ENCODE measurements at regions not wholly inside any gene's neighbourhood (a gene's known extent, or its start where the extent isn't known, plus 50 kb on each side); places are given as distances from the start of the nearest gene placed in this dataset.
"Not testable (repeated sequence)": the region's sequence is repeated elsewhere in the genome, so short reads cannot be mapped to it uniquely, and the experiment has no call there.

GRCh38 chr16:66020642-66021041 is 345.8 kb upstream of the CDH5 start:
- DNase-seq (ENCODE audit: low read depth in 2 of 2) = no peak

DNA sequence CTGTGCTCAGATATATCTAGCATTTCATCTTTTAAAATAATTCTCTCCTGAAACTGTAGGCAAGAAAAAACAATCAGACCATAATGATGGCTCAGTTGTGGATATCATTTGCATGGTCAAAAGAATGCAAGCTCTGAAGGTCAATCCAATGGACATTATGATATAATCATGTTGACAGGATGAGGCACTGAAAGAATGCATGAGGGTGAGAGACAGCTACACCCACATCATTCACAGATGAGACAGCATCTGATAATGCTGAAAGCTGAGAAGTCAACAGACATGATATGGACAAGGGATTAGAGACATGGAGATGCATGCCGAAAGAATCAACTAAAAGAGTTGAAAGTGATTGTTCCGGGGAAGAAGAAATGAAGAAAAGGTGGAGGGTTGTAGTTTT is 346.4 kb upstream of the CDH5 start:
- no peak for DNase-seq (ENCODE audit: low read depth in 2 of 2)

DNA sequence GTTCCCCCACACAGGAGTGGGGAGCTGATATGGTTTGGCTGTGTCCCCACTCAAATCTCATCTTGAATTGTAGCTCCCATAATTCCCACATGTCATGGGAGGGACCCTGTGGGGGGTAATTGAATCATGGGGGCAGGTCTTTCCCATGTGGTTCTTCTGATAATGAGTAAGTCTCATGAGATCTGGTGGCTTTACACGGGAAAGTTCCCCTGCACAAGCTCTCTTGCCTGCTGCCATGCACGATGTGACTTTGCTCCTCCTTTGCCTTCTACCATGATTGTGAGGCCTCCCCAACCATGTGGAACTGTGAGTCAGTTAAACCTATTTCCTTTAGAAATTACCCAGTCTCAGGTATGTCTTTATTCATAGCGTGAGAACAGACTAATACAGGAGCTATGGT is 347.0 kb upstream of the CDH5 start:
- DNase-seq (ENCODE audit: low read depth in 2 of 2) = not testable (repeated sequence)

- DNase-seq (ENCODE audit: low read depth in 2 of 2) = no peak
These were observed 352.3 kb upstream of the CDH5 start for GRCh38 chr16:66014221-66014620.

GRCh38 chr16:66013486-66013885 is 353.0 kb upstream of the CDH5 start:
- no peak for DNase-seq (ENCODE audit: low read depth in 2 of 2)

DNA sequence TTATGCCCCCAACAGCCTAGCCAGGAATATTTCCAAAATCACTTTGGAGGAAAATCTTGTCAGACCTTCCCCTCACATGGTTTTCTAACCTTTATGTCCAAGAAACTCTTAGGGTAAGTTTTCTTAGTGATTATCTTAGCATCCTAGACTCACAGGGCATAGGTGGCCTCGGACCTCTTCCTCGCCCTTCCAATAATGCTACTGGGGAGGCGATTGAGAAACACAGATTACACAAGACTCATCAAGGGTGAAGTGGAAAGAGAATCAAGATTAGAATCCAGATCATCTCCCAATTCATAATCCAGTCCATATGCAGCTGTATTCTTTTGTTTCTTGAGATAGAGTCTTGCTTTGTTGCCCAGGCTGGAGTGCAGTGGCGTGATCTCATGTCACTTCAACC is 358.4 kb upstream of the CDH5 start:
- DNase-seq (ENCODE audit: low read depth in 2 of 2) = no peak

DNA sequence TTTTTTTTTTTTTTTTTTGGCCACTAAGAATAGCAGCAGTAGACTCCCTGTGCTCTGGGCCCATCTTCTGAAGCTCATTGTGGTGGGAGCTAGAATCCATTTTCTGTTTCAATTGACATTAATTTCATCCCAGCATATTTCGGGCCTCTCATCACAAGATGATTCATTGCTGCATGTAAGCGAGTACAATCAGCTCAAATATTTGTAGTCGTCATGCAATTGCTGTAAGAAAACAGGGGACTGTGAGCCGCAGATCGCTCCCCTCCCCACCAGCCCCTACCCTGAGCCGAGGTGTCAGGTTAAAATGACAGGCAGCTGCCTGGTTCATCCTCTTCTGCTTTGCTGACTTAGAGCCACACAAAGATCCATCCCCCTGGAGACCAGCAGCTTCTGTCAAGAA is 358.8 kb upstream of the CDH5 start:
- no peak for DNase-seq (ENCODE audit: low read depth in 2 of 2)

- DNase-seq (ENCODE audit: low read depth in 2 of 2) = no peak
These were observed 360.0 kb upstream of the CDH5 start for GRCh38 chr16:66006485-66006884.

DNA sequence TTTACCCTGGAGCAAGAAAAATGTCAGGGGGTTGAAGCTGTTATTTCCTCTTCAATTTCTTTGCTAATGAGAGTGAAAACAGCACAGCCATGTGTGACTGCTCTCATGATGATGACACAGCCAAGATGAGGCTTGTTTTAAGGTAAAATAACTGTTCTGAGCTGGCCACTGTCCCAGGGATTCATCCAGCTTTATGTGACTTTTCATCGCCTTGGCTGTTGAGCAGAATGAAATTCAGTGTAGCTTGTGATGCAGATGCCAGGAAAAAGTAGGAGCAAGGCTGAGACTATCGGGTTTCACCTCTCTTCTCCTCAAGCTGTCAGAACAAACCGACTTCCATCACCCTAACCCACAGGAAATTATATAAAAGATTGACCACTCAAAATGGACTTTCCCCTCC is 361.8 kb upstream of the CDH5 start:
- DNase-seq (ENCODE audit: low read depth in 2 of 2) = no peak

DNA sequence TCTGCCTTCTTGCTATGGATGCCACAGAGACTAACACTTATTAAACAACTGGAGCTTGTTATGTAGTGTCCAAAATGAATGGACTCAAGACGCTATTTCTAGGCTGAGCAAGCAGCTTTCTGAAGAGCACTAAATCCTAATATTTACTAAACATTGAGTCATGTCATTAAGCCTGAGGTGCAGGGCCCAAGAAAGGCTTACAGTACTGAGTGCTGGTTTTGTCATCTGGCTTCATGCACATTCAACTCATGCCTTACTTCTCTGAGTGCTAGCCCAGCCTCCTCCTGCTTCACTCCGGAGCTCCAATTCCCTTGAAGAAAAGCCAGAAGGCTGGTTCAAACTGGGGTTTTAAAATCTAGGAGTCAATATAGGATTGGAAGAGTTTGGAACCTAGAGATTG is 363.3 kb upstream of the CDH5 start:
- no peak for DNase-seq (ENCODE audit: low read depth in 2 of 2)

GRCh38 chr16:66002601-66003000 is 363.9 kb upstream of the CDH5 start:
- DNase-seq (ENCODE audit: low read depth in 2 of 2) = no peak

- DNase-seq (ENCODE audit: low read depth in 2 of 2) = no peak
These were observed 365.1 kb upstream of the CDH5 start for GRCh38 chr16:66001432-66001831.

GRCh38 chr16:65998443-65998842 is 368.0 kb upstream of the CDH5 start:
- DNase-seq (ENCODE audit: low read depth in 2 of 2) = no peak

- DNase-seq (ENCODE audit: low read depth in 2 of 2) = no peak
These were observed 372.2 kb upstream of the CDH5 start for GRCh38 chr16:65994291-65994690.

GRCh38 chr16:65991149-65991701 is 375.3 kb upstream of the CDH5 start:
- no peak for DNase-seq (ENCODE audit: low read depth in 2 of 2)

GRCh38 chr16:65989861-65990604 is 376.5 kb upstream of the CDH5 start:
- no peak for DNase-seq (ENCODE audit: low read depth in 2 of 2)

DNA sequence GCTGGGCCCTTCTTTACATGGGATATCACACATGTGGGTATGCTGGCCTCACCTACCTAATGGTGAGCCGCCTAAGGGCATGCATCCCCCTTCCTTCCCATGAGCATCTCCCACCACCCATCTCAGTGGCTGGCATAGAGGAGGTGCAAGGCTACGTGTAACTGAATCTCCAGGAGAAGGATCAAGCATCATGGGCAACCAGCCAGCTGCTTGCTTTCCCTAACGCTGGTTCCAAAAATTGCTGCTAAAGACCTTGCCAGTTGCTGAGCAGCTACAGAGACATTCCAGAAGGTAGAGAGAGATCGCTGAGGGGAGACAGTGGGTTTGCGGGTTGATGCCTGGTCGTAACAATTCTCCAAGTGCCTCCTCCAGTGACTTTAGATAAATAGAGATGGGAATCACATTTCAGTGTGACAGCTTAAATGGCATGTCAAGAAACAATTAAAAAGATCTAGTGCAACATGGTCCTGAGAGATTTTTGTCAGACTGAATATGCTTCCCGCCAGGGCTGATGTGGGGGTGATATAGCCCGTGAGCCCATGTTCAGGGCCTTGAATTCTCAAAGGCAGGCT is 378.4 kb upstream of the CDH5 start:
- DNase-seq (ENCODE audit: low read depth in 2 of 2) = no peak

DNA sequence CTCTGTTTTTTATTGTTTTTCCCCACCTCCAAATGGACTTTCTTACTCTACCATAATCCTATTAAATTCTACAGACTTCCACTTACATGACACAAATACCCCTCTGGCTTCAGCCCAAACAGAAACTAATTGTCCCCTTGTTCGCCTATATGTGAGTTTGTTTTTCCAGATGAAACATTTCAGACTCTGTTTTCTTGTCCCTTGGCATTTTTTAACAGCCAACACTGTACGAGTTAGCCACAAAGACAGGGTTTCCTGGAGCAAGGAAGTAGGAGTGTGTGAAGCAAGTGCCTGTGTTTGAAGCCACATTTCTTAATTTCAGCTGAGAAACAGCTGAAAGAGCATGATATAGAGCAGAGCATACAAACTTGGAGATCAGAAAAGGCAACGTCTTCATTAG is 382.2 kb upstream of the CDH5 start:
- no peak for DNase-seq (ENCODE audit: low read depth in 2 of 2)

GRCh38 chr16:65981057-65981456 is 385.4 kb upstream of the CDH5 start:
- DNase-seq (ENCODE audit: low read depth in 2 of 2) = no peak

DNA sequence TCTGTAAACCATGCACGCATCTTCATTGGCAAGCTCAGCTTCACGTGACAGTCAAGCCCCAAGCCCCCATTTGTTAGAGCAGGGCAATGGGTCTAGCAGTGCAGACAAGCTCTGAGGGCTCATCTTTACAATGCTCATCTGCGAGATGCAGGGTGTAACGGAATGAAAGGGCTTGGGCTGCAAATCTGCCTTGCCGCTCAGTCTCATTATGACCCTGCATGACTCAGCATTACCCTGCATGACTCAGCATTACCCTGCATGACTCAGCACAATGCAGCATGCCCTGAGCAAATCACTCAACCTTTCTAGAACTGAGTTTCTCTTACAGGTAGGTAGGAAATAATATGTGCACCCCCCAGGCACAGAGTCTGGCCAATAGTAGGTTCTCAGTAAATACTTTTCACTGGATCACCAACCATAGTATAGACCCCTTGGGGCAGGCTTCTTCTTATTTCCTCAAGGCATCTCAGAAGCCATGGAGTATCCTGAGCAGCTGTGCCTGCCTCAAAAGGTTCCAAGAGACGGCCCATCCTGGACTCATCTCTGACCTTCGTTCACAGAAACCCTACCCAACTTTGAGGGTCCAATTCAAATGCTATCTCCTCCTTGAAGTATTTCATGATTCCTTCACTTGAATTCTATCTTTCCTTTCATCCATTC is 391.3 kb upstream of the CDH5 start:
- DNase-seq (ENCODE audit: low read depth in 2 of 2) = no peak

GRCh38 chr16:65967376-65967775 is 399.1 kb upstream of the CDH5 start:
- DNase-seq (ENCODE audit: low read depth in 2 of 2) = no peak

- no peak for DNase-seq (ENCODE audit: low read depth in 2 of 2)
These were observed 400.9 kb upstream of the CDH5 start for GRCh38 chr16:65965628-65966027.

DNA sequence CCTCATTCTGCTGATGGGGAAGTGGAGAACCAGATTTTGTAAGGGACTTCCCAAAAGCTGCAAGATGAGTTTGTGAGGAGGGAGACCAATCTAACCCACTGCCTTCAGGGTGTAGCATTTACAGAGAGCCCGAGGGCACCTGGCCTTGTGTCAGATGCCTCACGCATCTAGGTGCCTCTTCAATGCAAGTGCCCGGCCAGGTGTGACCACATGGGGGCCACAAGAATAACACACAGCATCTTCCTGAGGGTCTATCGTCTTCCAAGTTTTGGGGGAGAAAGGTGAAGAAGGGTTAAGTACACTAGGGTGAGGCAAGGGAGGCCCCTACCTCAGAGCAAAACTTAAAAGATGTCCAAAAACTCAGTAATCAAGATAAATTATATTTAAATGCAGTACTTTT is 401.7 kb upstream of the CDH5 start:
- DNase-seq (ENCODE audit: low read depth in 2 of 2) = no peak

Measured in activated CD4-positive, alpha-beta T cell treated with anti-CD3 and anti-CD28 coated beads for 24 hours (primary cell).